Activated CD4-positive, alpha-beta T cell treated with anti-CD3 and anti-CD28 coated beads for 36 hours (primary cell): ENCODE measurements at regions not wholly inside any gene's neighbourhood (a gene's known extent, or its start where the extent isn't known, plus 50 kb on each side); places are given as distances from the start of the nearest gene placed in this dataset.

Experiments
- ATAC-seq: fragments of 200-7000 bp; cut with Tn5 transposase; one replicate; pipeline ENCODE4 v1.10.0; 2021; ENCODE audit warnings: mild to moderate bottlenecking, moderate library complexity
- CTCF ChIA-PET: fragments of 350-600 bp; sonication (Branson Sonifier 250); formaldehyde crosslinking; loops from one replicate; lab custom pipeline; 2021; ENCODE audit warnings: antibody characterized with exemption; lab: Charles Lee
- POLR2A ChIA-PET: fragments of 350-600 bp; sonication (Branson Sonifier 250); formaldehyde crosslinking; loops from one replicate; lab custom pipeline; 2021; ENCODE audit warnings: antibody characterized with exemption, inconsistent platforms; lab: Charles Lee
- DNase-seq: peaks from one replicate; pipeline ENCODE4 v3.0.0-alpha.2; 2020
- H3K27ac Mint-ChIP-seq: one replicate; pipeline ENCODE4 v1.8.0; 2021; ENCODE audit warnings: mixed read lengths
- H3K27me3 Mint-ChIP-seq: one replicate; pipeline ENCODE4 v1.8.0; 2021; ENCODE audit warnings: mixed read lengths
- H3K36me3 Mint-ChIP-seq: one replicate; pipeline ENCODE4 v1.8.0; 2021; ENCODE audit warnings: low read depth, mixed read lengths
- H3K4me1 Mint-ChIP-seq: one replicate; pipeline ENCODE4 v1.8.0; 2021; ENCODE audit warnings: mixed read lengths
- H3K4me3 Mint-ChIP-seq: one replicate; pipeline ENCODE4 v1.8.0; 2021; ENCODE audit warnings: mild to moderate bottlenecking, moderate library complexity, mixed read lengths
- H3K9me3 Mint-ChIP-seq: one replicate; pipeline ENCODE4 v1.8.0; 2021; ENCODE audit warnings: low read depth, mixed read lengths
- intact Hi-C, 2 experiments: fragments of 100-400 bp; cut with DNase I in 1 of 2; cut with micrococcal nuclease in 1 of 2; formaldehyde crosslinking; loops; one replicate each; pipeline versions ENCODE4 v1.14.2 to v1.15.1; 2022 to 2024; cut with DNase I, micrococcal nuclease

GRCh38 chr9:108475813-108476212 lies 380.0 kb downstream of the ACTL7B start:
- CTCF ChIA-PET, result no interaction called here
- intact Hi-C loops, result no loop called here
- no peak for DNase-seq
- POLR2A ChIA-PET, result no interaction called here
- Mint-ChIP-seq H3K36me3 (no peaks in the 10 kb centered on the region), H3K27ac (no peak overlapping the region), H3K4me3 (no peak overlapping the region), H3K9me3 (no peaks in the 10 kb centered on the region), H3K27me3 (no peaks in the 10 kb centered on the region), H3K4me1 (peaks cover 5% of the 10 kb centered on the region)
- ATAC-seq, result no peak

GRCh38 chr9:108474356-108474755 lies 381.4 kb downstream of the ACTL7B start:
- ATAC-seq (no peak), DNase-seq (no peak)
- H3K4me1 Mint-ChIP-seq, result peaks cover 5% of the 10 kb centered on the region
- H3K36me3 Mint-ChIP-seq, result no peaks in the 10 kb centered on the region
- H3K9me3 Mint-ChIP-seq, result no peaks in the 10 kb centered on the region
- H3K27ac Mint-ChIP-seq, result no peak overlapping the region
- ChIA-PET POLR2A (no interaction called here), CTCF (no interaction called here)
- intact Hi-C loops, result no loop called here
- no peak overlapping the region for H3K4me3 Mint-ChIP-seq
- no peaks in the 10 kb centered on the region for H3K27me3 Mint-ChIP-seq

GRCh38 chr9:108473209-108474112 lies 382.3 kb downstream of the ACTL7B start:
- H3K36me3 Mint-ChIP-seq, result no peaks in the 10 kb centered on the region
- no peaks in the 10 kb centered on the region for H3K9me3 Mint-ChIP-seq
- ChIA-PET POLR2A (no interaction called here), CTCF (interaction anchor here (0.6 to 1.3 kb wide), 2 partner anchors 8 to 1398 kb away, joined by 3 read pairs; no protein-coding TSS in a partner anchor)
- H3K4me1 Mint-ChIP-seq, result peaks cover under 1% of the 10 kb centered on the region
- H3K27ac Mint-ChIP-seq, result no peak overlapping the region
- intact Hi-C loops, result no loop called here
- no peak for DNase-seq
- no peaks in the 10 kb centered on the region for H3K27me3 Mint-ChIP-seq
- ATAC-seq, result no peak
- H3K4me3 Mint-ChIP-seq, result no peak overlapping the region

- ChIA-PET POLR2A (no interaction called here), CTCF (no interaction called here)
- H3K9me3 Mint-ChIP-seq, result no peaks in the 10 kb centered on the region
- intact Hi-C loops, result loop anchor here in 1 of 2 experiments (10.0 kb wide), 1 partner anchor 485 kb away; no protein-coding TSS in a partner anchor
- no peak for DNase-seq
- ATAC-seq, result no peak
- H3K27ac Mint-ChIP-seq, result no peak overlapping the region
- H3K4me3 Mint-ChIP-seq, result no peak overlapping the region
- no peaks in the 10 kb centered on the region for H3K4me1 Mint-ChIP-seq
- no peaks in the 10 kb centered on the region for H3K27me3 Mint-ChIP-seq
- no peaks in the 10 kb centered on the region for H3K36me3 Mint-ChIP-seq
These were observed 386.1 kb downstream of the ACTL7B start for GRCh38 chr9:108469654-108470053.

GRCh38 chr9:108468364-108468763 lies 387.4 kb downstream of the ACTL7B start:
- H3K27me3 Mint-ChIP-seq, result no peaks in the 10 kb centered on the region
- H3K4me1 Mint-ChIP-seq, result no peaks in the 10 kb centered on the region
- H3K9me3 Mint-ChIP-seq, result no peaks in the 10 kb centered on the region
- ATAC-seq, result no peak
- no peak overlapping the region for H3K27ac Mint-ChIP-seq
- H3K36me3 Mint-ChIP-seq, result no peaks in the 10 kb centered on the region
- ChIA-PET CTCF (interaction anchor here (0.5 to 1.4 kb wide), 4 partner anchors 9 to 1454 kb away, joined by 3 read pairs; no protein-coding TSS in a partner anchor), POLR2A (no interaction called here)
- DNase-seq, result peak; percentile 64
- intact Hi-C loops, result loop anchor here in 1 of 2 experiments (1.0 to 10.0 kb wide), 3 partner anchors 97 to 486 kb away; no protein-coding TSS in a partner anchor
- no peak overlapping the region for H3K4me3 Mint-ChIP-seq

DNA sequence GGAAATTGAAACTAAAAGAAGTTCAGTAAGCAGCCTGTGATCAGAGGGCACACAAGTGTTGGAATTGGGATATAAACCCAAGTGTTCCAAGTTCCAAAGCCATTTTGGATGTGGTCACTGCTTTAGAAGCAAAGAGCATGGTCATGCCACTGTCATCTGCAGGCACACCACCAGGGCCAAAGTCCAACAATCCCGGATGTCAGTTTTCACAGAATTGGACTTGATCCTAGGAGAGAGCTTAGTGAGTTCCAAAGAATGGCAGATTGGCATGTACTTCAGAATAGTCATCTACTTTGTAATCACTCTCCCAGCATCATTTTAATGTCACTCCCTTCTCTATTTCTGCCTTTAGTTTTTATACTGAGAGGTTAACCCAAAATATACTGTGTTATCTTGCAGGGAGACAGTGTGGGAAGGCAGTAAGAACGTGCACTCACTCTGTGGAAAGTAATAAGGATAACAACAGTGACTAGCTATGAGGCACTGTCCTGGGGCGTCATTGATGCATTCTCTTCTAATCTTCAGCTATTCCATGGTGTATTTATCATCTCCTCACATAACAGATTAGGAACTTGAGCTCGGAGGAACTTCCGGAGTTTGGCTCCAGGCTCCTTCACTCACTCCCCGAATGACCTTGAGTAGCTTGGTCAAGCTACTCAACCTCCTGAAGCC lies 388.0 kb downstream of the ACTL7B start:
- ATAC-seq (no peak), DNase-seq (no peak)
- CTCF ChIA-PET, result interaction anchor here (0.5 to 1.4 kb wide), 2 partner anchors 49 to 294 kb away, joined by 3 read pairs; no protein-coding TSS in a partner anchor
- H3K4me1 Mint-ChIP-seq, result no peaks in the 10 kb centered on the region
- POLR2A ChIA-PET, result no interaction called here
- no peaks in the 10 kb centered on the region for H3K9me3 Mint-ChIP-seq
- H3K27me3 Mint-ChIP-seq, result no peaks in the 10 kb centered on the region
- H3K4me3 Mint-ChIP-seq, result no peak overlapping the region
- H3K36me3 Mint-ChIP-seq, result no peaks in the 10 kb centered on the region
- H3K27ac Mint-ChIP-seq, result no peak overlapping the region
- intact Hi-C loops, result loop anchor here in 1 of 2 experiments (1.0 to 10.0 kb wide), 3 partner anchors 98 to 487 kb away; no protein-coding TSS in a partner anchor

- no peaks in the 10 kb centered on the region for H3K4me1 Mint-ChIP-seq
- DNase-seq, result no peak
- POLR2A ChIA-PET, result no interaction called here
- intact Hi-C loops, result loop anchor here in 1 of 2 experiments (10.0 kb wide), 1 partner anchor 488 kb away; no protein-coding TSS in a partner anchor
- H3K27me3 Mint-ChIP-seq, result no peaks in the 10 kb centered on the region
- H3K9me3 Mint-ChIP-seq, result no peaks in the 10 kb centered on the region
- ATAC-seq, result no peak
- CTCF ChIA-PET, result no interaction called here
- no peaks in the 10 kb centered on the region for H3K36me3 Mint-ChIP-seq
- H3K27ac Mint-ChIP-seq, result no peak overlapping the region
- H3K4me3 Mint-ChIP-seq, result no peak overlapping the region
These were observed 388.6 kb downstream of the ACTL7B start for GRCh38 chr9:108467161-108467560.

DNA sequence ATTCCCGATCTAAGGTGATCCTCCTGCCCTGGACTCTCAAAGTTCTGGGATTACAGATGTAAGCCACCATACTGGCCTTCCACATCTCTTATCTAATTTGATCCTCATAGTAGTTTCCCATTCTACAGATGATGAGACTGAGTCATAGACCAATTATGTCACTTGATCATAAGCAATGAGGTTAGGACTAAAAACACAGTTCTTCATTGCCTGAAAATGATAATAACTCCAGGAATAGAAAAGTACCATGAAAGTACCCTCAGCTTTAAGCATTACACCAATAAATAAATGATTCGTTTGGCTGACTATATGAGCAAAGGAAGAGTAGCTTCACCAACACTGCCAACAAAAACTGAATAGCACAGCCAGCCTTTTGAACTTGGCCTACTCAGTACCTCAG lies 389.5 kb downstream of the ACTL7B start:
- DNase-seq (no peak), ATAC-seq (no peak)
- no peaks in the 10 kb centered on the region for H3K4me1 Mint-ChIP-seq
- no peaks in the 10 kb centered on the region for H3K9me3 Mint-ChIP-seq
- POLR2A ChIA-PET, result no interaction called here
- H3K36me3 Mint-ChIP-seq, result no peaks in the 10 kb centered on the region
- no peak overlapping the region for H3K27ac Mint-ChIP-seq
- no peaks in the 10 kb centered on the region for H3K27me3 Mint-ChIP-seq
- intact Hi-C loops, result loop anchor here in 1 of 2 experiments (10.0 kb wide), 1 partner anchor 488 kb away; no protein-coding TSS in a partner anchor
- H3K4me3 Mint-ChIP-seq, result no peak overlapping the region
- CTCF ChIA-PET, result no interaction called here

- CTCF ChIA-PET, result no interaction called here
These were observed 391.7 kb downstream of the ACTL7B start for GRCh38 chr9:108463932-108464606.

GRCh38 chr9:108456903-108457302 lies 398.9 kb downstream of the ACTL7B start:
- CTCF ChIA-PET, result no interaction called here
- no peaks in the 10 kb centered on the region for H3K27me3 Mint-ChIP-seq
- ATAC-seq, result no peak

More at GRCh38 chr9:108463932-108464606, 391.7 kb downstream of the ACTL7B start:
- DNase-seq (no peak), ATAC-seq (no peak)
- H3K4me1 Mint-ChIP-seq, result no peaks in the 10 kb centered on the region
- H3K27ac Mint-ChIP-seq, result no peak overlapping the region
- POLR2A ChIA-PET, result no interaction called here
- H3K27me3 Mint-ChIP-seq, result no peaks in the 10 kb centered on the region
- no peaks in the 10 kb centered on the region for H3K9me3 Mint-ChIP-seq
- H3K4me3 Mint-ChIP-seq, result no peak overlapping the region
- intact Hi-C loops, result loop anchor here in 1 of 2 experiments (10.0 kb wide), 1 partner anchor 491 kb away; no protein-coding TSS in a partner anchor
- no peaks in the 10 kb centered on the region for H3K36me3 Mint-ChIP-seq

GRCh38 chr9:108445431-108446071 lies 410.2 kb downstream of the ACTL7B start:
- DNase-seq (no peak), ATAC-seq (no peak)
- Mint-ChIP-seq H3K27ac (no peak overlapping the region), H3K27me3 (no peaks in the 10 kb centered on the region), H3K4me1 (no peaks in the 10 kb centered on the region), H3K36me3 (no peaks in the 10 kb centered on the region), H3K9me3 (peaks cover 10% of the 10 kb centered on the region), H3K4me3 (no peak overlapping the region)
- CTCF ChIA-PET, result no interaction called here
- POLR2A ChIA-PET, result no interaction called here
- intact Hi-C loops, result no loop called here

More at GRCh38 chr9:108456903-108457302, 398.9 kb downstream of the ACTL7B start:
- intact Hi-C loops, result no loop called here
- H3K4me3 Mint-ChIP-seq, result no peak overlapping the region
- H3K27ac Mint-ChIP-seq, result no peak overlapping the region
- DNase-seq, result no peak
- POLR2A ChIA-PET, result no interaction called here
- H3K9me3 Mint-ChIP-seq, result peaks cover 2% of the 10 kb centered on the region
- H3K4me1 Mint-ChIP-seq, result no peaks in the 10 kb centered on the region
- no peaks in the 10 kb centered on the region for H3K36me3 Mint-ChIP-seq
